NCI-H524 (cell line): ENCODE measurements at regions not wholly inside any gene's neighbourhood (a gene's known extent, or its start where the extent isn't known, plus 50 kb on each side); places are given as distances from the start of the nearest gene placed in this dataset.
A peak's percentile ranks its signal among the peaks of the same experiment; 100 is the strongest.

ENCODE experiments used
- DNase-seq, 2 experiments: peaks; one replicate each; lab custom pipeline; 2025; lab: John Stamatoyannopoulos, UW

DNA sequence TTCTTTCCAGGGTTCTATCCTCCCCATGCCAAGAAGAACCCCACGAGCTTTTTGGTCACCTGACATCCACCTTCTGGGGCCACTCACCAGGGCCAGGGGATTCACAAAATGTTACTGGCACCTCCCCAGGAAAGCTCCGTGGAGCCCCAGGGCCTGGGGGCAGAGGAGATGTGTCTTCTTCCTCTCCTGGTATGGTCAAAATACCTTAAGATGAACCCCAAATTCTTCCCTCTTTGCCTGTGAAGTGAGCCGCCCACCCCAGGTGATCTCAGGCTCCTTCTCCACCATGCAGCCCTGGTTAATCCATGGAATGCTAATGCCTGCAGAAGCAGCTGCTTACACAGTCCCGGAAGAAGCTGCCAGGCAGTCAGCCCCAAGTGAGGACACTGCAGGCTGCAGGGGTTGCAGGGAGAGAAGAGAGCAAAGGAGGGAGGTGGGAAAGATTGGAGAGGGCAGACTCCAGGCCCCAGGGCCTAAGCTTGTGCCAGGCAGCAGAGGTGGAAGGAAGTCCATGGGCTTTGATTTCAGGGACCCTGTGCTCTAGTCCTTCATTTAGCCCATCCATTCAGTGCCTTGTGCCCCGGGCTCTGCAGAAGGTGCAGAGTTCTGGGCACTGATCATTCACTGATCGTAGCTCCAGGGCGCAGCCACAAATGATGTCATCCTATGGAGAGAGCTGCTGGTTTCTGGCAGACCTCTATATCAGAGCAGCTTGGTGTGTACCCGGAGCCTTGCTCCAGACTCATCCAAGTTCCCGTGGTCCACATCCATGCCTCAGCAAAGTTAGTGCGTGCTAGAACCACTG, 127.9 kb upstream of the NECTIN1 start:
- no peak for DNase-seq

DNA sequence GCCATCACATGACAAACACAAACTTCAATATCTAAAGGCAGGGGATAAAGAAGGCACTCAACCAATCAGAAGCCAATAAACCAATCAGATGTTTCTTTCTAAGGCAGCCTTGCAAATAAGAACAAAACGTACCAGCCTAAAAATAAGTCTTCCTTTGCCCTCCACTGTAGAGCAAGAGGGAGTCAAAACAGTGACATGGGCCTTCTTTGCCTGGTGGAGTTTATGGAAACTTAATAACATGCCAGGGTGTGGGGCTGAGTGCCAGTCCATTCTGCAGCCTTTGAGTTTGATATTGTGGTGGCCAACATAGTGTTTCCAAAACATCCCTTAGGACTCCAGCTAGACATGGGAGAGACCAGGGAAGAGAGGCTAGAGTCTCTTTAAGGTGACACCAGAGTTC, 126.1 kb upstream of the NECTIN1 start:
- no peak for DNase-seq

DNA sequence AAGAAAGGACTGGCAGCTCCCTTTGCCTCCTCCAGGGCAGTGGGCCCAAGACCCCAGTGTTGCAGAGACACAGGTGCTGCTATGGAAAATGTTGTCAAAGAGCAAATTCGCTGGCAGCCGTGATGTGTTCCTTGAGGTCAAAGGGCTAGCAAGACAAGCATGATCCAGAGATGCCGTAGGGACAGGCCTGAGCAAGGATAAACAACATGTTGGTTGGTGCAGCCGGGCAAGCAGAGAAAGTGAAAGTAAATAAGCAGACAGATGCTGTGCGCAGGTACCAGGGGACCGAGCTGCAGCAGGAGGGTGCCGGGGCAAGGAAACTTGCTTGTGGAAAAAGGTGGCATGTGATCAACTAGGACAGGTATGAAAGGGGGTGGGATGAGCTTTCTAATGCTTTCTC, 125.5 kb upstream of the NECTIN1 start:
- DNase-seq = no peak

GRCh38 chr11:119853581-119854360, 124.8 kb upstream of the NECTIN1 start:
- DNase-seq = no peak

- DNase-seq = no peak
Observed at GRCh38 chr11:119852741-119853140, 123.7 kb upstream of the NECTIN1 start.

DNA sequence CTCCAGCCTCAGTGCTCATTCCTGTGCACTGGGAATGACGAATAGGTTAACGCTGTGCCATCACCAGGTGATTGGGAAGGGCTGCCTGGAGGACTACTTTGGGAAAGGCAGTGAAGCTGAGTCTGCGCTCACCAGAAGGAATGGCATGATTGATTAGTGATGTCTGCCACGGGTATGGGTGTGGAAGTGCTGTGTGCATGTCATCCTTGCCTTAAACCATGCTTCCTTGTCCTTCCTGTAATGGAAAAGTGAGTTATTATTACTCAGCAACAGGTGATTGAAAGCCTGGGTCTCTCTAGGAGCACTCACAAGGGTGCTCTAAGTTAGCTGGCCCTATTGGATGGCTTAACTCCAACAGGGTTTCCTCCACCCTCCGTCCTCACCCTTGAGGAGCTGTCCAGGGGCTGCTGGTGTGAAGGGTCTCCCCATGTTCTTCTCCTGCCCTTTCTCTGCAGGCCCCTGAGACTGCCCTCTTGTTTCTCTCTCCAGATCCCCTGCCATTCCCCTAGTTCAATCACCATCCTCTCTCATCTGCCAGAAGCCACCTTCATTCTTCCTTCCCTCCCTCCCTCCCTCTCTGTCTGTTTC, 121.9 kb upstream of the NECTIN1 start:
- no peak for DNase-seq

- no peak for DNase-seq
Observed at GRCh38 chr11:119849872-119850271, 120.9 kb upstream of the NECTIN1 start.

GRCh38 chr11:119847853-119848252, 118.9 kb upstream of the NECTIN1 start:
- peak; percentile 10 to 85 for DNase-seq

DNA sequence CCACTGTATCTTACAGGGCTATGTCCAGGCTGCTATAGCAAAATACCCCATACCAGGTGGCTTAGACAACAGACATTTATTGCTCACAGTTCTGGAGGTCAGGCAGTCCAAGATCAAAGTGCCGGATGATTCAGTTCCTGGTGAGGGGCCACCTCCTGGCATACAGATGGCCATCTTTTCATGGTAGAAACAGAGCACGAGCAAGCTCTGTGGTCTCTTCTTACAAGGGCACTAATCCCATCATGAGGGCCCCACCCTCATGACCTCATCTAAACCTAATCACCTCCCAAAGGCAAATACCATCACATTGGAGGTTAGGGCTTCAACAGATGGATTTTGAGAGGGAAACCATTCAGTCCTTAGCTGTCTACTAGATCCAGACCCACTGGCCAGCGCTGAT, 117.4 kb upstream of the NECTIN1 start:
- DNase-seq = no peak

DNA sequence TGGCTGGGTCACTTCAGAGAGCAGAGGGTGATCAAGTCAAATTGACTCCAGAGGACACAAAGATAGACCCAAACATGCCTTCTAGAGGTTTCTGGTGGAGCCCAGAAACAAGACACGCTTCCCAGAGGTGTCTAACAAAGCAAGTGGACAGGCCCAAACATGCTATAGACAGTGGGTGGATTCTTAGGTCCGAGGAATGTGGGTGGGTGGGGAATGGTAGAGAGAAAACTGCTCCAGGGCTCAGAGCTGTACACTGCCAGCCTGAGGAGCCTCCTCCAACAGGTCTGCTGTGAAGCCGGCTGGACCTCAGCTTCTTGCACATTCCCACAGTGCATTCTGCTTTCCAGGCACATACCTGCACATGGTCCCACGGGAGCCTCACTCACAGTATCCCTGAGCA, 116.8 kb upstream of the NECTIN1 start:
- no peak for DNase-seq

DNA sequence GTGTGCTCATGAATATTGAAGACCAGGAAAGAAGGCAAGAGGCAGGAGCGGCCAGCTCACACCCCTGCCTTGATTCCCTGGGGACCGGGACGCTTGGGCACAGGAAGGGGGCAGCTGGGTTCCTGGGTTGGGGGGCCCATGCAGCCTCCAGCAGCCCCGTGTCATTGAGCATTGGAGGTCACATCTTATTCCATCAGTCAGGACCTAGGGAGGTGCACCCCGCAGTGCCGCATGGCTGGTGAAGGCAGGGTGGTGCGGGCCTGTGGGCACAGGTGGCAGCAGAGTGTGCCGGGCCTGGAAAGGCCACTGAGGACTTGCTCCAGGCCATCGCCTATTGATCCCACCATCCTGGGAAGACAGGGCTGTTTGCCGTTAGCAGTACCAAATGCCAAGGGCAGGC, 116.3 kb upstream of the NECTIN1 start:
- DNase-seq = no peak

GRCh38 chr11:119844808-119845207, 115.8 kb upstream of the NECTIN1 start:
- no peak for DNase-seq

DNA sequence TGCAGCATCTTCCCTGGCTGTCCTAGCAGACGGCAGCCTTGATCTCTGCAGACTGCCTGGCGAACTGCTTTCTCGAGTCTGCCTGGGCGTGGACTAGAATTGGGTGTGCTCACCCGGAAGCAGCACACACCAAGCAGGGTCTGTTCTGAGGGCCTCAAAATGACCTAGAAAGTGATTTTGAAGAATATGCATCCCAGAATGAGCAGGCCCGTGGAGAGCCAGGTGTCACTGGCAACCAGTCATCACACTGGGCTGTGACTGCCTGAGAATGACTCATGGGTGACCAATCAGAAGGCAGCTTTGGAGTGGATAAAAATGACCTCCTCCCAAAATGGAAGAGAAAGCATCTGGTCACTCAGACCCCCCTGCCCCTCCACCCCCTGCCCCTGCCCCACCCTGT, 114.9 kb upstream of the NECTIN1 start:
- peak in 1 of 2 experiments; percentile 56 for DNase-seq

- DNase-seq = no peak
Observed at GRCh38 chr11:119842731-119843130, 113.7 kb upstream of the NECTIN1 start.

- no peak for DNase-seq
Observed at GRCh38 chr11:119839476-119840133, 110.6 kb upstream of the NECTIN1 start.

DNA sequence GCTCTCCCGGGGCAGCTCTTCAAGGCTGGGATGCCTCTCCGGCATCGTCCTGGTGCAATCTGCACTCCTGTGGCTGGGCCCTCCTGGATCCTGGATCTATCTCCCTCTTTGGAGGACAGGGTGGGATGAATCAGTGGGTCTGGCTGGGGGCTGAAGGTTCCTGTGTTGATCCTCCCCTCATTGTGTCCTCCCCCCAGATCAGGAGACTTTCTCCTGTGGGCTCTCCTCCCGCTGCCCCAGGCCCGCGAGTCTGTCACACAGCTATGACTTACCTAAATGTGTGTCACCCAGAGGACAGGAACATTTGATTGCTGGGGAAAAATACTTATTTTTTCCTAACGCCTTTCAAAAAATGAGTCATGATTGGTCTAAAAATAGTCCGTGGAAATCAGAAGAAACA, 106.8 kb upstream of the NECTIN1 start:
- DNase-seq = no peak

DNA sequence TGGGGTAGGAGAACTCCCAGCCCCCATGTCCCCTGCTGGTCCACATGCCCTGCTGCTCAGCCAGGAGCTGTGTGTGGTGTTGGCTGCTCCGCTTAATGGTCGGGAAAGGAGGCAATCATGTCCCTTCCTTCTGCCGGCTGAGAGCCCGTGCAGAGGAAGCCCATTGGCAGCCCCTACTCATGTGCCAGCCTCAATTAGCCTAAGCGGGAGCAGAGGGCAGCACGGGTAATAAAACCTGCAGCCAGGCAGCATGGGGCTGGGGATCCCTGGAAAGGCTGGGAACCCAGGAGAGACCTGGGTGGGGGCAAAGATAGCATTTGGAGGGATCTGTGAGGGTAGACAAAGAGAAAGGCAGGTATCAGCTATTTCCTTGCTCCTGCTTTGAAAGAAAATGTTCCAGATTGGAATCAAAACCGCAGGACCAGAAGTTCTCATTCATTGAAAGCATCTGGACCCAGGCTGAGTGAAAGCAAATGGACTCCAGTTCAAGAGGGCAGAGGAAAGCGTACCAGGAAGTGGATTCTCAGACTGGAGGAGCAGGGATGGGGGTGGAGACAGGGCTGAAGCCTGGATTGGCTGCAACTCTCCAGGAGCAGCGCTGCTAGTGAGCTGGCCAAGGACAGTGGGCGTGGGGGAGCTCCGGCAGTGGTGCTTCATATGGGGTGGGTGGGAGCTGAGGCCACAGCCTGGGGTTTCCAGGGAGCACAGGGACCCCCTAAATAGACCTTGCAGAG, 103.4 kb upstream of the NECTIN1 start:
- DNase-seq = peak in 1 of 2 experiments; percentile 14

- no peak for DNase-seq
Observed at GRCh38 chr11:119831011-119831410, 102.0 kb upstream of the NECTIN1 start.

DNA sequence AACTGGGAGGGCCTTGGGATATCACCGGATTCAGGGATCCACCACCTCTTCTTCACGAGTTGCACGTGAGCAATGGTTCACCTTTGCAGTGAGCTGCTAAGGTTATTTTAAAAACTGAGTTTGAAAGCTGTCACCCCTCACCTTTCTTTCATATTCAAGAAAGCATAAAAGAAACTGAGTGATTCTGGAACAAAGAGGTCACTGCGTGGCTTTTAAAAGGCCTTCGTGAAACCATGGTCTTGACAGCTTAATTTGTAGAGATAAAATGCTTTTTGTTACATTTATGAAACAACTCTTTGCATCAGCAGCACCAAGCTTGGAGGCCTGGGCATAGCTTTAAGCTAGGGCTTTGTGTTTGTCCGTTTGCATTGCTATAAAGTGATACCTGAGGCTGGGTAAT, 101.4 kb upstream of the NECTIN1 start:
- no peak for DNase-seq

GRCh38 chr11:119829402-119829801, 100.4 kb upstream of the NECTIN1 start:
- DNase-seq = no peak

DNA sequence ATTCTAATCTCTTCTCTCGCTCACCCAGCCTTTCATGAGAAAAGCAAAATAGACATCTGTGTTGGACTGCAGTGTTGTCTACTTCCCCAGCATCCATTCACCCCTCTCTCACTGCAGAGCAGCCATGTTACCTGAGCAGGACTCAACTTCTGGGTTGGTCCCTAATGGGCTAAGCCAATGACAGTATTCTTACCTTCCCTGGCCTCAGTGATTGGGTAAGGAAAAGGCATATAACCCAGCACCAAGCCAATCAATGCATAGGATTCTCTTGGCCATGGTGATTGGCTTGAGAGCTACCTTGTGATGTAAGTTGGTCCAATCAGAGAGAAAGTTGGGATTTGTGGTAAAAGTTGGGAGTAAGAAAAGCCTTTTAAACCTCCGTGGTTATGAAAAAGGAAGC, 99.8 kb upstream of the NECTIN1 start:
- no peak for DNase-seq

DNA sequence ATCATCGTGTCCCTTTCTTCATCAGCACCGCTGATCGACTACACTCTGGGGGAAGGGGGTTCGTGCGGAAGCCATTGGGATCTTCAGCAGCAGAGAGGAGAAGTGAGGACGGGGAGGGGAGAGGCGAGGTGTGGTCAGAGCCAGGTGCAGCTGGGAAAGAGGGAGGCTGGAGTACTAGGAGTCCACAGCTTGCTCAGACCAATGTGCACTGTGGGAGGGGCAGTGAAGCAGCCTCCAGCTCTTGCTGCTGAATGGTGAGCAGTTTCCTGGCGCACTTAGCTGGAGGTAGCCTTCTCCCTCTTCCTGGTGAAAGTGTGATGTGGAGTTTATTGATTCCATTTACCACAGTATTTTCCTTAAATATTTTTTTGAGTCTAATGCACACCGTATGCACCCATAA, 99.0 kb upstream of the NECTIN1 start:
- DNase-seq = no peak
